Ureter (tissue), 1 donor: ENCODE measurements at regions not wholly inside any gene's neighbourhood (a gene's known extent, or its start where the extent isn't known, plus 50 kb on each side); places are given as distances from the start of the nearest gene placed in this dataset.

Experiments
- DNase-seq: peaks from one replicate; pipeline ENCODE4 v3.0.0-alpha.2; 2020; ENCODE audit warnings: low spot score
- donor health status: DM: yes; HTN: yes; CAD: no.

DNA sequence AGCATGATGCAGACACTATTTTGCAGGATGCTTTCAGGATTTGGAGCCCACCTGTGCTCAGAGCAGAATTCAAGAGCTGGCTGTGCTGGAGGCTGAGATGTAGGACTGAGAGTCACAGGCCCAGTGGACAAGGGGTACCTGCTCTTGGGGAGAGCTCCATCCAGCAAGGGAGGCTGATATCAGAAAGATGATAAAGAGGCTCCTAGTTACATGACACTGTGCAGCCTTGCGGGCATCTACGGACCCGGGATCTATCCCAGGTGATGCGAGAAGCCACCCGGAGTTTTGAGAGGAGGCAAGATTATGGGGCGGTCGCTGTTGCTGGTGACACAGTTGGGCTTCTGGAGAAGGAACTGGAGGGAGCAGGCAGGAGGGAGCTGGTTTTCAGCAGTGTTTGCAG lies 579.0 kb downstream of the TBC1D22A start:
- no peak for DNase-seq

DNA sequence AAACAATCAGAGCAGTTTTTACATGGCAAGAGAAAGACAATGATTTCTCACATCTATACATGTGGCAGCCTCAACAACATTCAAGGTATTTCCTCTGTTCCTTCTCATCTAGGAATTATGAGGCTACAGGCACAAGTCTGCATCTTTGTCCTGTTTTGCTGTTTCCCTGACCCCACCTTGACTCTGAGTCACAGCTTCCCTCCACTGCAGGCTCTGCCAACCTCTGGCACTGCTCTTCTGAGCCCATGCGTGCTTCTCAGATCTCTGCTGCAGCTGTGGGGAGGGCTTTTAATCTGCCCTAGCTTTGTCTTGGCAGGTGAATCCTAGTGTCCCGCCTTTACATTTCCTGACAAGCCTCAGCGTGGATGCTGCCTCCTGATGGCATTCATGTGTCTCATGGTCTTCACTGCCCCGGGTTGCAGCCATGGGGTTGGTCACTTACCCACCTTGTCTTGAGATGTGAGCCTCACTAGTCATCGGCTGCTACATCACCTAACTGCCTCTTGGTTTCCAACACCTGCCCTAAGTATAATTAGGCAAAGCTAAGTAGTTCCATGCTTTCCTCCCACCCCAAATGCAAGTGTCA lies 578.5 kb downstream of the TBC1D22A start:
- DNase-seq, result no peak

DNA sequence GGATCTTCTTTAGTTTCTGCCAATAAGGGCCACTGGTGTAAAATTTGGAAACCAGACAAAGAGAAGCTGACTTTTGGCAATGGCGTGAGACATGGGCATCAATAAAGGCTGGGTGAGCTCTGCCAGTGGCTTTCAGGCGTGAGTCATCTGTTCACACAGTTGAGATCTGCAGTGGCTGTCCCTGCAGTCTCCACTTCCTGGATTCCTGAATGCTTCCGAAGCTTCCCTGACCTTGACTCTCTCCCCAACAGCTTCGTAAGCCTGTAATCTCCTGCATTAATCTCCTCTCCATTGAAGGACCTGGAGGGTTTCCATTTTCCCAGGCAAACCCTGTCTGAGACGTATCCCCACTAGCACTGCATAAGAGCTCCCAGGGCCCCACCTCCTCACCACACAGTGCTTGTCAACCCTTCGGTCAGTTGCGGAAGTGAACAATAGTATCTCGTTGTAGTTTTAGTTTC lies 574.7 kb downstream of the TBC1D22A start:
- DNase-seq, result no peak

DNA sequence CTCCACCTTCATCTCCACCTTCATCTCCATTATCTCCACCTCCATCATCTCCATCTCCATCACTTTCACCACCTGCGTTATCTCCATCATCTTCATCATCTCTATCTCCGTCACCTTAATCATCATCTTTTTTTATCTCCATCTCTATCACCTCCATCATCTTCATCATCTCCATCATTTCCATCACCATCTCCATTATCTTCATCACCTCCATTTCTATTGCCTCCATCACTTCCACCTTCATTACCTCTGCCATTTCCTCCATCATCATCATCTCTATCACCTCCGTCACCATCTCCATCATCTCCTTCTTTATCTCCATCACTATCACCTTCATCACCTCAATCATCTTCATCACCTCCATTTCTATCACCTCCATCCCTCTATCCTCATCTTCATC lies 573.5 kb downstream of the TBC1D22A start:
- DNase-seq, result no peak

DNA sequence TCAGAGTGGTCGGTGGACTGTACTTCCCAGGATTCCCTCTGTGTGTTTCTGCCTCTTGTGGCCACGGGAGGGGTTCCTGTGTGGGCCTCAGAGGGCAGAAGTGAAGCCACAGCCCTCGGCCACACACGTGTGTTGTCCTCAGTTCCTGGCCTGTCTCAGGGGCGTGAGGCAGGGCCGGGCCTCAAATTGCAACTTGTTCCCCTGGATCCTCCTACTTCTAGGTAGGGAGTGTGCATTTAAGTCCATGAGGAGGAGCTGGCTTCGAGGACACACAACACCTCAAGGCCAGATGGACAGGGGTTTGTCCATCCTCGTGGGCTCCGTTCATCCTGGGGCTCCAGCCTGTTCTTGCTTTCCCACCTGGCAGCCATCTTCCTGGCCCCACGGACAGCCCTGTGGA lies 573.0 kb downstream of the TBC1D22A start:
- no peak for DNase-seq

DNA sequence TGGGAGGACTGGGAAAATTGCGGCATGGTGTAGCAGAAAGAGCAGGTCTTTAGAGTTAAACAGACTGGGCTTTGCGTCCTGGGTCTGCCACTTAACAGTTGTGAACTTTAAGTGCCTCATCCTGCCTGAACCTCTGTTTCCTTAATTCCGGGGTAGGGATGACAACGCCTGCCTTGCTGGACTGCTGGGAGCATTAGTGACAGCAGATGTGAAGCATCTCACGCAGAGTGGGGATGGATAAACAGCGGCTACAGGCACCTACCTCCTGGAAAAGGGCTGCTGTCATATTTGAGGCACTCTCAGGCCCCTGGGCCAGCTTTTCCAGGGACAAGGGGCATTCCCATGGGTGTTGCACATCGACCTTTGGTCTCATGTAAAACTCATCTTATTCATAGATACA lies 572.2 kb downstream of the TBC1D22A start:
- DNase-seq, result no peak

DNA sequence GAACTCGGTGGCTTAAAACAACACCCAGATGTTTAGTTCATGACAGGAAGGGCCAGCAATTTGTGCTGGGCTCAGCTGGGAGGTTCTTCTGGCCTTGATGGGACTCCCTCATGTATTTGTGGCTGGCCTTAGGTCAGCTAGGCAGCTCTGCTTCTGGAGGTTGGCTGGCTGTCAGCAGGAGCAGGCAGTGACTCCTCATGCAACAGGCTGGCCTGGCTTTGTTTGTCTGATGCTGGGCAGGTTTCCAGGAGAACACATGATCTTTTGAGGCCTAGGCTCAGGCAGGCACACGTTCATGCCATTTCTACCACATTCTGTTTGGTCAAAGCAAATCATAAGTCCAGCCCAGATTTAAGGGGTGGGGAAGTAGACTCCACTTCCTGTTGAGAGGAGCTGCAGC lies 571.2 kb downstream of the TBC1D22A start:
- no peak for DNase-seq

DNA sequence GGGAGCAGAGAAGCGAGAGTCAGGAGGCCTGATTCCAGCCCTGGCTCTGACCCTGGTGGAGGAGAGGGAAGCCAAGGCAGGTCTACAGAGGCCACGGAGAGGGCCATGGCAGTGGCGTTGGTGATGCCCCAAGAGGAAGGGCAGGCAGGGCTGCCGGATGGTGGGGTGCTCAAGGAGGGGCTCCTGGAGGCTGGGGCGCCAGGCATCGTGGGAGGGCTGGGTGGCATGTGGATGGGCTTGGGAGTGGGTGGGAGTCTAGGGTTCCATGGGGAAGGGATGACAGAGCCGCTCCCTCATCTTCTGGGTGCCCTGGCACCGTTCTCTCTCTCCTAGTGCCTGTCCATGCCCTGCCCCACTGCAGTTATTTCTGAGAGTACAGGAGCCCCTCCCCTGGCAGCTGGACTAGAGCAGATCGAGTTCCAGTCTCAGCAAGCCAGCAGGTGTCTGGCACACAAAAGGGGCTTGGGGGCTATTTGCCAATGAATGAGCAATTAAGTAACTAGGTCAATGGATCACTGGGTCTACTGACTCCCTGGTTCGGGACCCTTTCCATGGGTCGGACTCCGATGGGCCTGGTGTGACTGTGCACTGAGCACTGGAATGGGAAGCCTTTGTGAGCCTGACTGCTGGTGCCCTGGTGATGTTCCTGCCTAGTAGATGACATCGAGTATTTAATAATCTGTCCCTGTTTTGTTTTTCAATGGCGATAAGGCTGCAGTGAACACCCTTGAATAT lies 570.0 kb downstream of the TBC1D22A start:
- DNase-seq, result no peak

DNA sequence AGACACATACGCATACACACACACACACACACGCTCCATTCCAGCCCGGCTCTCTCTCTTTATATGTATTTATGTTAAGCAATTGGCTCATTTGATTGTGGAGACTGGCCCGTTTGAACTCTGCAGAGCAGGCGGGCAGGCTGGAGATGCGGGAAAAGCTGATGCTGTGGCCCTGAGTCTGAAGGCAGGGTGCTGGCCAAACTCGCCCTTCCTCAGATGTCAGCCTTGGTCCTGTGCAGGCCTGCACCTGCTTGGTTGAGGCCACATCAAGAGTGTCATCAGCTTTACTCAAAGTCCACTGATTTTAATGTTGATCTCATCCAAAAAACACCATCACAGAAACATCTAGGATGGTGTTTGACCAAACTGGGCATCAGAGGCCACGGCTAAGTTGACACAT lies 569.3 kb downstream of the TBC1D22A start:
- no peak for DNase-seq

DNA sequence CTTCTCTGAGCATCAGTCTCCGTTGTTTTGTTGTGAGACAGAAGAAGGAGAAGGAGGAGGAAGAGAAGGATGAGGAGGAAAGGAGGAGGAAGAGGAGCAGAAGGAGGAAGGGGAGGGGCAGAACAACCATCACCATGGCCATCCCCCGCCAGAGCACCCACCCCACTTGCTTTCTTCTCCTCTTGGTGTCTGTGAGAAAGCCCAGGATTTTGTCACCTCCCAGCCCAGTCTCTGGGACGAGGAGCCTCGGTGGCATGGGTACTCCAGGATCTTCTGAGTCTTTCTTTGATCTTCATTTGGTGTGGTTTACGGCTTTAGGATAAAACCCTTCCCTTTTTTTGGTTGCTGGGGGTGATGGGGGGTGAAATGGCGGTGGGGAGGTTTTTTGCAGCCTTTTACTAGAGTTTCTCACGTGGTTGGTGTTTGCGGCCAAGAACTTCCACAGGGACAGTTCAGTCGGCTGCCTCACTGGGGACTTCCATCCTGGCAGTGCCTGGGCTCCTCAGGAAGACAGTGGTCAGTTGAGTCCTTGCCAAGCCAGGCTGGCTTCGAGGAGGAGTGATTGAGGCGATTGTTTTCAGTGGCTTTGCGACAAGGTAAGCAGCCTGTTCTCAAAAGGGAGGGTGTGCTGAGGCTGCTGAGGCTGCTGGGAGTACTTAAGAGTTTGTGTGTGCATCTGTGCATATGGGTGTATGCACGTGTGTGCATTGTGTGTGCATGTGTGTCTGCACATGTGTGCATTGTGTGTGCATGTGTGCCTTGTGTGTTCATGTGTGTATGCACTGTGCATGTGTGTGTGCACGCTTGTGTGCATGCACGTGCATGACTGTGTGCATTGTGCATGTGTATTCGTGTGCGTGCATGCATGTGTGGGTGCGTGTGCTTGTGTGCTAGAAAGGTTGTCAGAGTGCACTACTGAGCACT lies 567.5 kb downstream of the TBC1D22A start:
- DNase-seq, result no peak

DNA sequence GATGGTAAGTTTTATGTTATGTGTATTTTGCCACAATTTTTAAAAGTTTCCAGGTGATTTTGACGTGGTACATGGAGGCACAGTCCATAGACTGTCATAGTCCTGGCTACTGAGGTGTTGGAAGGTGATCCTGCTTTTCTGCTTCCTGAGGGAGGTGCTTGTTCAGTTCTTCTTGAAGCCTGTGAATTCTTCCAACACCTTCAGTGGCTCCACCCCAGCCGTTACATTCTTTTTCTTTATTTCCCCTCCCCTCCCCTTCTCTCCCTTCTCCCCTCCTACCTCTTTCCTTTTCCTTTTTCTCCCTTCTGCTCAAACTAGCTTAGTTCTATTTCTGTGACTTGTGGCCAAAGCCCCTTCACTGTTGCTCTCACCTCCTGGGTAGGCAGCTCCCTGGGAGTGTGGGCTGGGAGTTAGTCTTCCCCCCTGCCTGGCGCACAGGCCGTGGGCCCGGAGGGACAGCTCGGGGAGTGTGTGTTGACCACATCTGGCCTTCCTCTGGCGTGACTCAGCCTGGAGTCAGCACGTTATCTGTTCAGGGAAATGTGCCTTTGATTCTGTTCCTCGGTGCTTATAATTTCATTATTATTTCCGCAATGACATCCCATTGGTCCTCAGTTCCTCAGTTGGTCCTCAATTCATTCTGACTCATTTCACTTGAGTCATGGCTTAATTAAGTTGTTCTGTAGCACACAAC lies 566.2 kb downstream of the TBC1D22A start:
- DNase-seq, result no peak

DNA sequence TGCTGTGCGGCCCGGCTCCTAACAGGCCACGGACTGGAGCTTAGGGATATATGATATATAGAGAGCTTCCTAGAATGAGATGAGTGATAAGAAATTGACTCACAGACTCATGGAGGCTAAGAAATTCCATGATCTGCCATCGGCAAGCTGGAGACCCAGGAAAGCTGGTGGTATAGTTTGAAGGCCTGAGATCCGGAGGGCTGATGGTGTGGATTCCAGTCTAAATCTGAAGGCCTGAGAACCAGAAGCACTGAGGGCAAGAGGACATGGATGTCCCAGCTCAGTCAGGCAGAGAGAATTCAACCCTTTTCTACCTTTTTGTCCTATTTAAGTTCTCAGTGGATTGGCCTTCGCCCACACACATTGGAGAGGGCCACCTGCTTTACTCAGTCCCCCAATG lies 564.8 kb downstream of the TBC1D22A start:
- no peak for DNase-seq

DNA sequence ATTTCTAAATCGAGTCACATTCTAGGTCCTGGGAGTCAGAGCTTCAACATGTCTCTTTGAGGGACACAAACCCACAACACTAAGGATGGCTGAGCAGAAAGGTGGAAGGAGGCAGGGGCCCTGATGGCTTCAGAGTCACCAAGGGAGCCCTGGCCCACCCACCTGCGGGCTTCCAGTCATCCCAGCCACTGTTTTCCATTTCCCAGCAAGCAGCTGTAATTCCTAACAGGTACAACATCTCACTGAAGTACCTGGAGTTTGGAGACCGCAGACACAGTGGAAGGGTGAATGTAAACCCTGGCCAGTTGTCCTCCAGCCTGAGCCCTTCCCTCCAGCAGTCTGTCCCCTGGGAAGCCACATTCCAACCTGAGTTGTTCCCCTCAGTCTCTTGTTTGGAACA lies 562.8 kb downstream of the TBC1D22A start:
- DNase-seq, result no peak

DNA sequence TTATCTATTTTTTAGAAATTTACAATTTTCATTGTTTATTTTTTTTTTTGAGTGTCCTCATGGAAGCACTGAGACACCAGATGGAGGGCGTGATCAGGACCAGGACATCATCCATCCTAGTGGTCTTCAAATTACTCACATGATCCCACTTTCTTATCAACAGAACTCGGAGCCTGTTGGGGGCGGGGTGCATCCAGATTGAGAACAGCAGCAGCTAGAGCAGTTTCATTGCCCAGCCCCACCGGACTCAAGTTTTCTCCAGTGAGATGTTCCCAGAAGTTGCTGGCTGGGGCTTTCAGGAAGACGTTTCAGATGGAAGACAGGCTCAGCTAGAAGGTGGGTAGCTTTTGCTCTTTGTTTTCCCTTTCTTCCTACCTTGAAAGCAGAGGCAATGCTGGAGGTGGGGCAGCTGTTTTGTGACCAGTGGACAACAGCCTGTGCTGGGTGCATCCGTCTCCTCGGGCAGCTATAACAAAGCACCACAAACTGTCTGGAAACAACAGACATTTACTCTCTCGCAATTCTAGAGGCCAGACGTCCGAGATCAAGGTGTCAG lies 562.1 kb downstream of the TBC1D22A start:
- DNase-seq, result no peak

DNA sequence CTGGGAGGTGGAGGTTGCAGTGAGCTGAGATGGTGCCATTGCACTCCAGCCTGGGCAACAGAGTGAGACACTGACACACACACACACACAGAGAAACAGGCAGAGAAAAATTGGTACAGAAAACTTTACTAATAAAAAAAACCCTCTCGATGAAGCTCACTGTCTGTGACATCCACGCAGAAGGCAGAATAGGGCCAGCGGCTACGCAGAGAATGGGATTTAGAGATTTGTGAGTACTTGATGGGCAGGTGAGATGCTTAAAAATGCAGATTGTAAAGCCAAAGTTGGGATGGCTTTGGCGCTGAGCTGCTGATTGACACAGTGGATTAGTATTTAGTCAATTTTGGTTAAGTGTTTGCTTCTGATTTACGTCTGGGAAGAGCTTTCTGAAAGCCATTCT lies 561.1 kb downstream of the TBC1D22A start:
- peak; percentile 23 for DNase-seq

DNA sequence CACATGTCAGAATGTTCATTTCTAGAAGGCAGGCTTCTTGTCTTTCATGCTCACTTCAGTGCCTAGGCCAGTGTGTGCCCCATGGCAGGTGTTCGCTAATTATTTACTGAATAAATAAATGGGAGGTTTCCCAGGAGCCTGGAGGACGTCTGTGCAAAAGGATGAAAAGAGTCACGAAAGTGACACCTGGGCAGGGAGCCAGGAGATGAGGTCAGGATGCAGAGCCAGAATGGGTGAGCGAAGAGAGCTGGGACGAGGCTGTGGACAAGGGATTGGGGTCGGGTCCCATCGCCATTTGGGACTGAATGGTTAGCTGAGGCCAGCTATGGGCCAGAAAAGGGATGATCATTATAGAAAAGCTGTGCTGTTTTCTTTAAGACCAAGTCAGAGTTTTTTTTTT lies 560.4 kb downstream of the TBC1D22A start:
- DNase-seq, result peak; percentile 26

DNA sequence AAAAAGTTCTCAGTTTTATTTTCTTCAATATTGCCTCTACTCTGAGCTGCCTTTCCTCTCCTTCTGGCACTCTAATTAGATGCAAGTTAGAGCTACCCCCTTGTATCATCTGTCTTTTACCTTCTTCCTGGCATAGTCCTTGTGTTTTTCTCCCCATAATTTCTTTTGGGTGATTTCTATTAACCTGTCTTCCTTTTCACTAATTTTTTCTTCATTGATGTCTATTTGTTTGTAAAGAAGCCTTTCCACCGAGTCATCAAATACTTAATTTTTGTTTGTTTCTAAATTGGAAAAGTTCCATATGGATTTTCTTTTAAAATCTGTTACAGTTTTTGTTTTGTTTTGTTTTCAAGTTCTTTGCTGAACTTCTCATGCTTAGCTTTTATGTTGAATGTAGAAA lies 558.1 kb downstream of the TBC1D22A start:
- DNase-seq, result no peak

DNA sequence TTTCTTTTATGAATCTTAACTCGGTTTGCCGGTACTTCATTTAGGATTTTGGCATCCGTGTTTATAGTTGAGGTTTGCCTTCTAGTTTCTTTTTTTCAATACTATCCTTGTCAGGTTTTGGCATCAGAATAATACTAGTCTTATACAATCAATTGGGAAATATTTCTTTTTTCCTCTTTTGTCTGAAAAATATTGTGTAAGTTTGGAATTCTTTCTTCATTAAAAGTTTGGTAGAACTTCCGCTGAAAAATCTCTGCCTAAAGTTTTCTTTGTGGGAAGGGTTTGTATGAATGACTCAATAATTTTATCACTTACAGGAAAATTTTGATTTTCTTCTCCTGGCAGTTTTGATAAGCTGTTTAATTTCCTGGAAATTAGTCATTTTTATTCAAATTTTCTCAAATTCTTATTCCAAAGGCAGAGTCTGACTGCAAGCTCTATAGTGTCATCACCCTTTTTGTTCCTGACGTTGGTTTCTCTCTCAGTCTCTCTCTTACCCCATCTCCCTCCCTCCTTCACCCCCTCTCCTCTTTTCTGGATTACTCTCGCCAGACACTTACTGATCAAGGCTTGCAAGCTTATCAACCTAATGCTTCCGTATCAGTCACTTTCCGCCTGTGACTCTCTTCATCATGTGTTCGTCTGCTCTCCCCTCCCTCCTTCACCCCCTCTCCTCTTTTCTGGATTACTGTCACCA lies 555.7 kb downstream of the TBC1D22A start:
- peak; percentile 14 for DNase-seq

DNA sequence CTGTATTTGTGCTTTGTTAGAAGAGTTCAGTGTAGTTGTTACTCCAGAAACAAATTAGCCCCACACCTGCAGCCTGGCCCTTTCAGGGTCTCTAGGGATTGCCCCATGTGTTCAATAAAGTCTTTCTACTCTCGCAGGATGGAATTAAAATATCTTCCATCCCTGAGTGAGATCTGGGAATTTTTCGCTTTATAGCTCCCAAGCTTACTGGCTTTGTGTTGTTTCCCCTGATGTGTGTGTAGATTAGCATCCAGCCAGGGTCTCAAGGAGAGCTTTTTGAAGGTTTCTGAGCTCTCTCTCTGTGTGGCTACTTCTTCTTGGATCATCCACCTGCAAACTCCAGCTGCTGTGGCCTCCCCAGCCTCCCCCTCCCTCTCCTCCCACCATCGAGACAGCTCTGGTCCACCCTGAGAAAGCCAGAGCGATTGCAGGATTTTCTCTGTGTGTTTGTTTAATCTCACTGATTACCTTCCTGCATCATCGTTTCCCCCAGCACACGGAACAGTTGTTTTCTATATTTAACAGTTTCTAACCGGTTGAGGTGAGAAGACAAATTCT lies 553.5 kb downstream of the TBC1D22A start:
- no peak for DNase-seq

DNA sequence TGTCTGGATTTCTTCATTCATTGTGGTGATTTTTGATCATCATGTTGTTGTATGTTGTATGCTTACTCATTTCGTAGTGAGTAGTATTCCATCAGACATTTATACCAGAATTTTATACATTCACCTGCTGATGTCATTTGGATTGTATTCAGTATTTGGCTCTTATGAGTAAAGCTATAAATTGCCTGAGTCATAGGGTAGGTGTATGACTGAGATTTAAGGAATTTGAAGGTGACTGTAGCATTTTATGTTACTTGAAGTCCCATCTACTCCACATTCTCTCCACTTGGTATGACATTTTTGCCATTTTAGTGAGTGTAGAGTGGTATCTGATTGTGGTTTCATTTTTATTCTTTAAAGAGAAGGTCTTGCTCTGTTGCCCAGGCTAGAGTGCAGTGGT lies 548.2 kb downstream of the TBC1D22A start:
- DNase-seq, result no peak

DNA sequence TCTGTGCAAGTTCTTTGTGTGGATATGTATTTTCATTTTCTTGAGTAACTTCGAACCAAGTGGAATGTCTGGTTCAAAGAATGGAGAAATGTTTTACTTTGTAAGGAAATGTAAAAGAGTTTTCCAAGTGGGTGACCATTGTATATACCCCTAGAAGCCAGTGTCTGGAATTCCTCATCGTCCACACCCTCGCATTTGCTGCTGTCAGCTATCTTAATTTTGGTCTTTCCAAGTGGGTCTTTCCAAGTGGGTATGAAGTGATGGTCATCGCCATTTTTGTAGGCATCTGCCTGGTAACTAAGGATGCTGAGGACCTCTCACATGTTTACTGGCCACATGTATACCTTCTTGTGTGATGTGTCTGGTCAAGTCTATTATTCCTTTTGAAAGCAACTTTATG lies 547.5 kb downstream of the TBC1D22A start:
- DNase-seq, result peak; percentile 15
